SK-N-MC (cell line): ENCODE measurements at regions not wholly inside any gene's neighbourhood (a gene's known extent, or its start where the extent isn't known, plus 50 kb on each side); places are given as distances from the start of the nearest gene placed in this dataset.

Experiments
- EZH2 ChIP-seq: fragments of 200-600 bp; sonication (generic); IDR thresholded peaks from one replicate; pipeline ENCODE4 v1.6.1; 2017; ENCODE audit warnings: antibody characterized with exemption
- FOXP2 ChIP-seq: optimal IDR thresholded peaks from 2 replicates; pipeline ENCODE3; 2011; ENCODE audit warnings: mild to moderate bottlenecking, moderate library complexity; ENCODE audit not compliant: insufficient read depth; ENCODE audit errors: extremely low read length, control extremely low read depth
- POLR2AphosphoS5 ChIP-seq: IDR thresholded peaks from 2 replicates; pipeline ENCODE4 v1.6.1; 2012; ENCODE audit warnings: mild to moderate bottlenecking, low read depth, low read length, borderline replicate concordance

DNA sequence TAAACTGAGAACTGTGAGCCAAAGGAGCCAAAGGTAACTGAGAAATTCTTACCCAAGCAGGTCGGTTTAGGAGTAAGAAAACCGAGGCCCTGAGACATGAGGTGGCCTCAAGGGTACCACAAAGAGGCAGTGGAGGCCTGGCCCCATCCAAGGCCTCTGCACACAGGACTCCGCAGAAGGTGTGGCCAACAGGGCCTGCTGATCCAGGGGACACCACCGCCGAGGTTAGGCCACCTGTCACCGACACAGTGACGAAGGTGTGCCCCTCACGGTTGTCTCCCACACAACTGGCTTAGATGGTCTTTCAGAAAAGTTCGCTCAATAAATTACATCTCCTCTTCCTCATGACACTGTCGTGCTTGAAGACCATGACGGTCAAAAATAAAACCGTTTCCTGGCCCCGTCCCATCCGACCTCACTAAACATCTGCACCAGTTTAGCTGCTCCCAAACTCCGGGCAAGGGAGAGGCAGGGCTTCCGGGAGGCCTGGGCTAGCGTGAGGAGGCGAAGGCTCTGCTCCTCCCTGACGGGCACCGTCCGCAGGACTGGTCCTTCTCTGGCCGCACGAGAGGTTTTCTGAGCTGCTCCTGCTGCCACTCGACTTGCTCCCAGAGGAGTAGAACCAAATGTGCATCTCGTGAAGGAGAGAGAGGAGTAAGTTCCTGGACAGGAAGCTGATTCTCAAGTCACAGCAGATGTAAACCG is 442.0 kb downstream of the EIPR1 start:
- no peak for TF ChIP-seq EZH2
- no peak for TF ChIP-seq POLR2AphosphoS5
- TF ChIP-seq FOXP2 = no peak
